ENCODE measurements at regions not wholly inside any gene's neighbourhood (a gene's known extent, or its start where the extent isn't known, plus 50 kb on each side); places are given as distances from the start of the nearest gene placed in this dataset.
"Not testable (repeated sequence)": the region's sequence is repeated elsewhere in the genome, so short reads cannot be mapped to it uniquely, and the experiment has no call there.

- Mint-ChIP-seq H3K9me3 (no peaks in the 10 kb centered on the region), H3K27ac (no peak overlapping the region), H3K4me3 (no peak overlapping the region), H3K27me3 (ENCODE audit: low read depth) (no peaks in the 10 kb centered on the region), H3K4me1 (no peaks in the 10 kb centered on the region), H3K36me3 (ENCODE audit: low read depth) (no peaks in the 10 kb centered on the region)
- TF ChIP-seq, protein P1, sequence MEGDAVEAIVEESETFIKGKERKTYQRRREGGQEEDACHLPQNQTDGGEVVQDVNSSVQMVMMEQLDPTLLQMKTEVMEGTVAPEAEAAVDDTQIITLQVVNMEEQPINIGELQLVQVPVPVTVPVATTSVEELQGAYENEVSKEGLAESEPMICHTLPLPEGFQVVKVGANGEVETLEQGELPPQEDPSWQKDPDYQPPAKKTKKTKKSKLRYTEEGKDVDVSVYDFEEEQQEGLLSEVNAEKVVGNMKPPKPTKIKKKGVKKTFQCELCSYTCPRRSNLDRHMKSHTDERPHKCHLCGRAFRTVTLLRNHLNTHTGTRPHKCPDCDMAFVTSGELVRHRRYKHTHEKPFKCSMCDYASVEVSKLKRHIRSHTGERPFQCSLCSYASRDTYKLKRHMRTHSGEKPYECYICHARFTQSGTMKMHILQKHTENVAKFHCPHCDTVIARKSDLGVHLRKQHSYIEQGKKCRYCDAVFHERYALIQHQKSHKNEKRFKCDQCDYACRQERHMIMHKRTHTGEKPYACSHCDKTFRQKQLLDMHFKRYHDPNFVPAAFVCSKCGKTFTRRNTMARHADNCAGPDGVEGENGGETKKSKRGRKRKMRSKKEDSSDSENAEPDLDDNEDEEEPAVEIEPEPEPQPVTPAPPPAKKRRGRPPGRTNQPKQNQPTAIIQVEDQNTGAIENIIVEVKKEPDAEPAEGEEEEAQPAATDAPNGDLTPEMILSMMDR (IDR thresholded peaks at IDR 0.05; ENCODE audit: unreplicated experiment in 3 of 3) = no peak
These were observed 206.0 kb downstream of the HHIP start for GRCh38 chr4:144851948-144852347.

GRCh38 chr4:144861471-144861870 lies 215.5 kb downstream of the HHIP start:
- Mint-ChIP-seq H3K27ac (no peak overlapping the region), H3K27me3 (ENCODE audit: low read depth) (no peaks in the 10 kb centered on the region), H3K4me3 (no peak overlapping the region), H3K36me3 (ENCODE audit: low read depth) (no peaks in the 10 kb centered on the region), H3K4me1 (no peaks in the 10 kb centered on the region), H3K9me3 (peaks cover 17% of the 10 kb centered on the region)
- TF ChIP-seq, protein P1 (IDR thresholded peaks at IDR 0.05; ENCODE audit: unreplicated experiment in 3 of 3) = no peak

- no peaks in the 10 kb centered on the region for H3K4me1 Mint-ChIP-seq
- no peak overlapping the region for H3K27ac Mint-ChIP-seq
- H3K36me3 Mint-ChIP-seq (ENCODE audit: low read depth) = peaks cover 4% of the 10 kb centered on the region
- H3K4me3 Mint-ChIP-seq = no peak overlapping the region
- no peaks in the 10 kb centered on the region for H3K27me3 Mint-ChIP-seq (ENCODE audit: low read depth)
- H3K9me3 Mint-ChIP-seq = peaks cover 22% of the 10 kb centered on the region
- TF ChIP-seq, protein P1 (IDR thresholded peaks at IDR 0.05; ENCODE audit: unreplicated experiment in 3 of 3) = no peak
These were observed 216.3 kb downstream of the HHIP start for GRCh38 chr4:144862210-144862609.

GRCh38 chr4:144864891-144865290 lies 218.9 kb downstream of the HHIP start:
- H3K36me3 Mint-ChIP-seq (ENCODE audit: low read depth); H3K27me3 Mint-ChIP-seq (ENCODE audit: low read depth); H3K4me1 Mint-ChIP-seq; H3K4me3 Mint-ChIP-seq; H3K27ac Mint-ChIP-seq: not testable (repeated sequence)
- peaks cover 25% of the 10 kb centered on the region for H3K9me3 Mint-ChIP-seq

- H3K27ac Mint-ChIP-seq = no peak overlapping the region
- peaks cover 18% of the 10 kb centered on the region for H3K9me3 Mint-ChIP-seq
- peaks cover 16% of the 10 kb centered on the region for H3K4me1 Mint-ChIP-seq
- TF ChIP-seq, protein P1 (IDR thresholded peaks at IDR 0.05; ENCODE audit: unreplicated experiment in 3 of 3) = no peak
- H3K36me3 Mint-ChIP-seq (ENCODE audit: low read depth) = peaks cover 4% of the 10 kb centered on the region
- no peak overlapping the region for H3K4me3 Mint-ChIP-seq
- H3K27me3 Mint-ChIP-seq (ENCODE audit: low read depth) = no peaks in the 10 kb centered on the region
These were observed 222.4 kb downstream of the HHIP start for GRCh38 chr4:144868309-144868708.

- TF ChIP-seq, protein P1 (IDR thresholded peaks at IDR 0.05; ENCODE audit: unreplicated experiment in 3 of 3) = no peak
- Mint-ChIP-seq H3K4me3 (peak overlapping the region in 1 of 3 experiments; percentile 3), H3K9me3 (peaks cover 2% of the 10 kb centered on the region), H3K36me3 (ENCODE audit: low read depth) (no peaks in the 10 kb centered on the region), H3K27ac (peak overlapping the region in 2 of 3 experiments; percentile 18 to 65), H3K4me1 (peaks cover 20% of the 10 kb centered on the region), H3K27me3 (ENCODE audit: low read depth) (no peaks in the 10 kb centered on the region)
These were observed 225.3 kb downstream of the ANAPC10 start for GRCh38 chr4:144872508-144873225.
